ENCODE measurements at regions not wholly inside any gene's neighbourhood (a gene's known extent, or its start where the extent isn't known, plus 50 kb on each side); places are given as distances from the start of the nearest gene placed in this dataset.

- POLR2A ChIA-PET = no interaction called here
- Mint-ChIP-seq H3K4me3 (peak overlapping the region; percentile 75), H3K36me3 (no peaks in the 10 kb centered on the region), H3K27me3 (ENCODE audit: low read depth) (peaks cover 77% of the 10 kb centered on the region), H3K4me1 (peaks cover 24% of the 10 kb centered on the region), H3K27ac (no peak overlapping the region), H3K9me3 (no peaks in the 10 kb centered on the region)
- DNase-seq (ENCODE audit: low spot score) = peak; percentile 38
- TF ChIP-seq HMGXB4 (CRISPR knock-in tag; IDR thresholded peaks at IDR 0.05) (0 out of 2 replicates have a peak, but pooled peaks have one; percentile 27), NR2C2 (CRISPR knock-in tag; IDR thresholded peaks at IDR 0.05) (no peak), ELF4 (CRISPR knock-in tag; IDR thresholded peaks at IDR 0.05; ENCODE audit: low read depth) (no peak)
- CTCF ChIA-PET = interaction anchor here (1.0 to 2.4 kb wide), 13 partner anchors 19 to 387 kb away, joined by 3 to 17 read pairs (median 4); partner anchors contain the start of gene SEC13
- ATAC-seq = peak; percentile 10
These were observed 108.4 kb upstream of the SLC6A11 start for GRCh38 chr3:10707400-10708215.

GRCh38 chr3:10708216-10708893 lies 107.7 kb upstream of the SLC6A11 start:
- POLR2A ChIA-PET = no interaction called here
- H3K27me3 Mint-ChIP-seq (ENCODE audit: low read depth) = peaks cover 79% of the 10 kb centered on the region
- peak; percentile 23 for DNase-seq (ENCODE audit: low spot score)
- TF ChIP-seq ZNF416 (CRISPR knock-in tag; IDR thresholded peaks at IDR 0.05) (no peak), ZBTB21 (CRISPR knock-in tag; IDR thresholded peaks at IDR 0.05; ENCODE audit: borderline replicate concordance) (no peak), TCF7 (CRISPR knock-in tag; IDR thresholded peaks at IDR 0.05; ENCODE audit: low read depth) (no peak), ZNF396 (CRISPR knock-in tag; IDR thresholded peaks at IDR 0.05; ENCODE audit: borderline replicate concordance) (no peak), MYBL2 (CRISPR knock-in tag; IDR thresholded peaks at IDR 0.05) (no peak), IRF2 (CRISPR knock-in tag; IDR thresholded peaks at IDR 0.05; ENCODE audit: borderline replicate concordance, low read depth) (no peak), TP53 (CRISPR knock-in tag; IDR thresholded peaks at IDR 0.05) (no peak)
- peaks cover 18% of the 10 kb centered on the region for H3K4me1 Mint-ChIP-seq
- no peaks in the 10 kb centered on the region for H3K36me3 Mint-ChIP-seq
- ATAC-seq = peak; percentile 7; the same call in 1 of the 2 replicates
- H3K4me3 Mint-ChIP-seq = peak overlapping the region; percentile 61
- H3K9me3 Mint-ChIP-seq = no peaks in the 10 kb centered on the region
- no peak overlapping the region for H3K27ac Mint-ChIP-seq
- CTCF ChIA-PET = interaction anchor here (0.8 to 2.4 kb wide), 8 partner anchors 20 to 387 kb away, joined by 3 to 17 read pairs (median 4); partner anchors contain the start of gene SEC13

- peak overlapping the region; percentile 61; the same call in 1 of the 2 replicates for H3K4me3 Mint-ChIP-seq
- ATAC-seq (no peak), DNase-seq (ENCODE audit: low spot score) (no peak)
- H3K36me3 Mint-ChIP-seq = no peaks in the 10 kb centered on the region
- ChIA-PET CTCF (interaction anchor here (1.0 to 2.4 kb wide), 7 partner anchors 21 to 388 kb away, joined by 3 to 17 read pairs (median 4); partner anchors contain the start of gene SEC13), POLR2A (no interaction called here)
- H3K9me3 Mint-ChIP-seq = peaks cover 4% of the 10 kb centered on the region
- peaks cover 82% of the 10 kb centered on the region for H3K27me3 Mint-ChIP-seq (ENCODE audit: low read depth)
- H3K4me1 Mint-ChIP-seq = peaks cover 13% of the 10 kb centered on the region
- H3K27ac Mint-ChIP-seq = no peak overlapping the region
- TF ChIP-seq FOXP1 (CRISPR knock-in tag; IDR thresholded peaks at IDR 0.05; ENCODE audit: borderline replicate concordance) = no peak
- TF ChIP-seq FOXP4 (CRISPR knock-in tag; IDR thresholded peaks at IDR 0.05) = no peak
- TF ChIP-seq FOXK1 (CRISPR knock-in tag; IDR thresholded peaks at IDR 0.05) = no peak
- TF ChIP-seq E2F1 (CRISPR knock-in tag; IDR thresholded peaks at IDR 0.05) = no peak
- no peak for TF ChIP-seq ZBTB21 (CRISPR knock-in tag; IDR thresholded peaks at IDR 0.05; ENCODE audit: borderline replicate concordance)
- TF ChIP-seq MXD4 (CRISPR knock-in tag; IDR thresholded peaks at IDR 0.05; ENCODE audit: borderline replicate concordance) = no peak
- no peak for TF ChIP-seq NR3C1 (CRISPR knock-in tag; conservative IDR thresholded peaks at IDR 0.05; ENCODE audit: low read depth)
- no peak for TF ChIP-seq CREM (CRISPR knock-in tag; IDR thresholded peaks at IDR 0.05)
- no peak for TF ChIP-seq ZNF416 (CRISPR knock-in tag; IDR thresholded peaks at IDR 0.05)
- no peak for TF ChIP-seq IRF2 (CRISPR knock-in tag; IDR thresholded peaks at IDR 0.05; ENCODE audit: borderline replicate concordance, low read depth)
- TF ChIP-seq ESRRA (CRISPR knock-in tag; IDR thresholded peaks at IDR 0.05; ENCODE audit: borderline replicate concordance) = no peak
- TF ChIP-seq E2F4 (CRISPR knock-in tag; IDR thresholded peaks at IDR 0.05; ENCODE audit: borderline replicate concordance, low read depth) = no peak
- TF ChIP-seq ZSCAN18 (CRISPR knock-in tag; IDR thresholded peaks at IDR 0.05) = no peak
- no peak for TF ChIP-seq HMGA2 (CRISPR knock-in tag; IDR thresholded peaks at IDR 0.05)
These were observed 106.8 kb upstream of the SLC6A11 start for GRCh38 chr3:10709110-10709781.
